Nephron progenitor cell (in vitro differentiated cells): ENCODE measurements at regions not wholly inside any gene's neighbourhood (a gene's known extent, or its start where the extent isn't known, plus 50 kb on each side); places are given as distances from the start of the nearest gene placed in this dataset.

Experiments
- DNase-seq: peaks from one replicate; pipeline ENCODE4 v3.0.0; 2021
- H3K27ac Mint-ChIP-seq: 2 replicates; pipeline ENCODE4 v1.8.0; 2021; ENCODE audit warnings: mild to moderate bottlenecking, moderate library complexity, mixed read lengths
- H3K27me3 Mint-ChIP-seq: 2 replicates; pipeline ENCODE4 v1.8.0; 2021; ENCODE audit warnings: mild to moderate bottlenecking, low read depth, mixed read lengths; ENCODE audit not compliant: poor library complexity
- H3K36me3 Mint-ChIP-seq: 2 replicates; pipeline ENCODE4 v1.8.0; 2021; ENCODE audit warnings: low read depth, mixed read lengths
- H3K4me1 Mint-ChIP-seq: 2 replicates; pipeline ENCODE4 v1.8.0; 2021; ENCODE audit warnings: mixed read lengths
- H3K4me3 Mint-ChIP-seq: 2 replicates; pipeline ENCODE4 v1.8.0; 2021; ENCODE audit warnings: mild to moderate bottlenecking, moderate library complexity, mixed read lengths
- H3K9me3 Mint-ChIP-seq: 2 replicates; pipeline ENCODE4 v1.8.0; 2021; ENCODE audit warnings: mild to moderate bottlenecking, moderate library complexity, mixed read lengths
- CTCF ChIP-seq: fragments of 200-600 bp; sonication (generic); IDR thresholded peaks from 2 replicates; pipeline ENCODE4 v1.5.0; 2021; ENCODE audit warnings: antibody characterized with exemption

GRCh38 chr6:50602292-50602691 is 111.0 kb upstream of the TFAP2D start:
- Mint-ChIP-seq H3K4me1 (peaks cover 7% of the 10 kb centered on the region), H3K27me3 (no peaks in the 10 kb centered on the region), H3K4me3 (no peak overlapping the region), H3K36me3 (no peaks in the 10 kb centered on the region), H3K9me3 (no peaks in the 10 kb centered on the region), H3K27ac (no peak overlapping the region)
- DNase-seq: peak; percentile 20
- peak; percentile 84 for TF ChIP-seq CTCF

DNA sequence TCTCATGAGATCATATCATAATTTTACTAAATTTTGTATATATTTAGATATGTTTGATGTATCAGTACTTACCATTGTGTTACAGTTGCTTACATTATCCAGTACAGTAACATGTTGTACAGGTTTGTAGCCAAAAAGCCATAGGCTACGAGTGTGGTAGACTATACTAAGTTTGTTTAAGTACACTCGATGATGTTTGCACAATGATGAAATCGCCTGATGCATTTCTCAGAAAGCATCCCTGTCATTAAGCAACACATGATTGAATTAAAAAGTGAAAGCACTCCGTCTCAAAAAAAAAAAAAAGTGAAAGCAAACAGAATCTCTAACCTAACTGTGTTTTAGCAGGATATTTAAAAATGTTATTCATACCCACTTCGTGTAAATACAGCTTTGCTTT is 104.9 kb upstream of the TFAP2D start:
- H3K27ac Mint-ChIP-seq: no peak overlapping the region
- H3K27me3 Mint-ChIP-seq: no peaks in the 10 kb centered on the region
- H3K9me3 Mint-ChIP-seq: no peaks in the 10 kb centered on the region
- no peaks in the 10 kb centered on the region for H3K36me3 Mint-ChIP-seq
- H3K4me3 Mint-ChIP-seq: no peak overlapping the region
- no peak for TF ChIP-seq CTCF
- no peak for DNase-seq
- no peaks in the 10 kb centered on the region for H3K4me1 Mint-ChIP-seq

DNA sequence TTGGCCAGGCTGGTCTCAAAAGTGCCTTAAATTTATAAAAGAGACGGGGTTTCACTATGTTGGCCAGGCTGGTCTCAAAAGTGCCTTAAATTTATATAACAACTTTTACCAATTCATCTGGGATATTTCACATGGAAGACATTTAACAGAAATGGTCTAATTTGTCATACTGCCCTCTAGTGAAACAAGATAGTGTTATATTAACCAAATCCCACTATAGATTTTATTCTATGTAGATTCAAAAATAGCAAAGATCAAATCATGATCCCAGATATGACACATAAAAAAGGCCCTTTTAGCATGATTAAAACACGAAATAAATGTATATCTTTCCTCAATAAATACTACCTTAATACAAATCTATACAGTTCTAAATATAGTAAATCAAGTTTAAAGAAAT is 102.8 kb upstream of the TFAP2D start:
- H3K36me3 Mint-ChIP-seq: no peaks in the 10 kb centered on the region
- DNase-seq: no peak
- no peaks in the 10 kb centered on the region for H3K27me3 Mint-ChIP-seq
- H3K4me3 Mint-ChIP-seq: no peak overlapping the region
- no peak for TF ChIP-seq CTCF
- no peak overlapping the region for H3K27ac Mint-ChIP-seq
- no peaks in the 10 kb centered on the region for H3K4me1 Mint-ChIP-seq
- H3K9me3 Mint-ChIP-seq: peaks cover 3% of the 10 kb centered on the region

GRCh38 chr6:50635429-50635828 is 77.9 kb upstream of the TFAP2D start:
- Mint-ChIP-seq H3K27ac (no peak overlapping the region), H3K27me3 (peaks cover 5% of the 10 kb centered on the region), H3K4me3 (no peak overlapping the region), H3K9me3 (peaks cover 6% of the 10 kb centered on the region), H3K36me3 (no peaks in the 10 kb centered on the region), H3K4me1 (no peaks in the 10 kb centered on the region)
- no peak for DNase-seq
- no peak for TF ChIP-seq CTCF

GRCh38 chr6:50637267-50637666 is 76.1 kb upstream of the TFAP2D start:
- Mint-ChIP-seq H3K27ac (no peak overlapping the region), H3K4me3 (no peak overlapping the region), H3K9me3 (no peaks in the 10 kb centered on the region), H3K4me1 (no peaks in the 10 kb centered on the region), H3K27me3 (peaks cover 10% of the 10 kb centered on the region), H3K36me3 (no peaks in the 10 kb centered on the region)
- no peak for TF ChIP-seq CTCF
- DNase-seq: no peak

DNA sequence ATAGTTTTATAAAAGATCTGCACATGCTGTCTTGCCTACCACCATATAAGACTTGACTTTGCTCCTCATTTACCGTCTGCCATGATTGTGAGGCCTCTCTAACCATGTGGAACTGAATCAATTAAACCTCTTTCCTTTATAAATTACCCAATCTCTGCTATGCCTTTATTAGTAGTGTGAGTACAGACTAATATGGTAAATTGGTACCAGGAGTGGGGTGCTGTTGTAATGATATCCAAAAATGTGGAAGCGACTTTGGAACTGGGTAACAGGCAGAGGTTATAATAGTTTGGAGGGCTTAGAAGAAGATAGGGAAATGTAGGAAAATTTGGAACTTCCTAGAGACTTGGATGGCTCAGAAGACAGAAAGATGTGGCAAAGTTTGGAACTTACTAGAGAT is 64.2 kb upstream of the TFAP2D start:
- Mint-ChIP-seq H3K36me3 (no peaks in the 10 kb centered on the region), H3K9me3 (peaks cover 7% of the 10 kb centered on the region), H3K4me3 (no peak overlapping the region), H3K27me3 (peaks cover 4% of the 10 kb centered on the region), H3K27ac (no peak overlapping the region), H3K4me1 (no peaks in the 10 kb centered on the region)
- no peak for TF ChIP-seq CTCF
- DNase-seq: no peak
